ENCODE measurements at regions not wholly inside any gene's neighbourhood (a gene's known extent, or its start where the extent isn't known, plus 50 kb on each side); places are given as distances from the start of the nearest gene placed in this dataset.

DNA sequence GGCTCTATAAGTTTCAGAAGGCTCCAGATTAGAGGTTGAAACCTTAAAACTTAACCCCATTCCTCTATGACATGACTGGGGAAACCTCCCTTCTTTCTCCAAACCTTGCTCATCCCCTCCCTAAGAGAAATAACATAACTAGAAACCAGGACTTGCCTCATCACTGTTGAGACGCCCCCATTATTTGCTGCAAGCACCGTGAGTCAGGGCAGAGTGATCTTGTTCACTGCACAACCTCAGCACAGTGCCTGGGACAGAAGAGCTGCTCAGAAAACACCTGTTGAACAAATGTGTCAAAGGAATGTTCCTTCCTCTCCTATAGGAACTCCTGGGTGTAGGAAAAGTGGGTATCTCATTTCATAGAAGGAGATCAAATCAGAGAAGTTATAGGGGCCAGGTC lies 132.7 kb upstream of the CTAGE1 start:
- Histone ChIP-seq H3K4me1 (ENCODE audit: control insufficient read depth in 1 of 2, insufficient read depth in 2 of 2, low read length in 2 of 2) (peaks cover 0 to 10% of the 10 kb centered on the region in 2 experiments; a peak in 2 of 4 replicates), H3K4me2 (ENCODE audit: low read length) (no peak overlapping the region), H2AFZ (ENCODE audit: low read depth, low read length, poor library complexity, severe bottlenecking) (no peak overlapping the region), H3K9ac (ENCODE audit: low read length) (no peak overlapping the region), H3K4me3 (replicated peaks in 1 of 2; ENCODE audit: low read depth in 1 of 2, low read length in 2 of 2) (no peak overlapping the region), H3K27ac (ENCODE audit: low read depth, low read length) (no peak overlapping the region), H3K27me3 (ENCODE audit: insufficient read depth, low read length) (no peaks in the 10 kb centered on the region; the same call in 1 of the 2 replicates), H3K79me2 (ENCODE audit: insufficient read depth, low read length) (no peaks in the 10 kb centered on the region), H4K20me1 (ENCODE audit: insufficient read depth) (no peaks in the 10 kb centered on the region), H3K36me3 (ENCODE audit: control insufficient read depth in 1 of 2, insufficient read depth in 2 of 2, low read length in 2 of 2) (no peaks in the 10 kb centered on the region), H3K9me3 (ENCODE audit: control insufficient read depth in 1 of 2, insufficient read depth in 1 of 2, low read depth in 1 of 2, low read length in 2 of 2) (no peaks in the 10 kb centered on the region), H3K9me2 (ENCODE audit: insufficient read depth) (0 out of 2 replicates have a peak, but pooled peaks cover 7% of the 10 kb centered on the region)
- POLR2A ChIA-PET, result no interaction called here
- no peak for TF ChIP-seq EZH2phosphoT487 (IDR thresholded peaks at IDR 0.05; ENCODE audit: borderline replicate concordance)
- no peak for TF ChIP-seq ZNF274 (IDR thresholded peaks at IDR 0.05; ENCODE audit: low read depth, low read length)
- TF ChIP-seq FOSL1 (IDR thresholded peaks at IDR 0.05; ENCODE audit: low read depth), result no peak
- no peak for TF ChIP-seq JUND (IDR thresholded peaks at IDR 0.05)
- TF ChIP-seq, protein P1, sequence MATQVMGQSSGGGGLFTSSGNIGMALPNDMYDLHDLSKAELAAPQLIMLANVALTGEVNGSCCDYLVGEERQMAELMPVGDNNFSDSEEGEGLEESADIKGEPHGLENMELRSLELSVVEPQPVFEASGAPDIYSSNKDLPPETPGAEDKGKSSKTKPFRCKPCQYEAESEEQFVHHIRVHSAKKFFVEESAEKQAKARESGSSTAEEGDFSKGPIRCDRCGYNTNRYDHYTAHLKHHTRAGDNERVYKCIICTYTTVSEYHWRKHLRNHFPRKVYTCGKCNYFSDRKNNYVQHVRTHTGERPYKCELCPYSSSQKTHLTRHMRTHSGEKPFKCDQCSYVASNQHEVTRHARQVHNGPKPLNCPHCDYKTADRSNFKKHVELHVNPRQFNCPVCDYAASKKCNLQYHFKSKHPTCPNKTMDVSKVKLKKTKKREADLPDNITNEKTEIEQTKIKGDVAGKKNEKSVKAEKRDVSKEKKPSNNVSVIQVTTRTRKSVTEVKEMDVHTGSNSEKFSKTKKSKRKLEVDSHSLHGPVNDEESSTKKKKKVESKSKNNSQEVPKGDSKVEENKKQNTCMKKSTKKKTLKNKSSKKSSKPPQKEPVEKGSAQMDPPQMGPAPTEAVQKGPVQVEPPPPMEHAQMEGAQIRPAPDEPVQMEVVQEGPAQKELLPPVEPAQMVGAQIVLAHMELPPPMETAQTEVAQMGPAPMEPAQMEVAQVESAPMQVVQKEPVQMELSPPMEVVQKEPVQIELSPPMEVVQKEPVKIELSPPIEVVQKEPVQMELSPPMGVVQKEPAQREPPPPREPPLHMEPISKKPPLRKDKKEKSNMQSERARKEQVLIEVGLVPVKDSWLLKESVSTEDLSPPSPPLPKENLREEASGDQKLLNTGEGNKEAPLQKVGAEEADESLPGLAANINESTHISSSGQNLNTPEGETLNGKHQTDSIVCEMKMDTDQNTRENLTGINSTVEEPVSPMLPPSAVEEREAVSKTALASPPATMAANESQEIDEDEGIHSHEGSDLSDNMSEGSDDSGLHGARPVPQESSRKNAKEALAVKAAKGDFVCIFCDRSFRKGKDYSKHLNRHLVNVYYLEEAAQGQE (IDR thresholded peaks at IDR 0.05; ENCODE audit: low read depth), result no peak
- TF ChIP-seq CBX3 (IDR thresholded peaks at IDR 0.05; ENCODE audit: low read depth), result no peak
- TF ChIP-seq POLR2AphosphoS5 (IDR thresholded peaks at IDR 0.05; ENCODE audit: low read depth, low read length), result no peak
- no peak for TF ChIP-seq EZH2 (IDR thresholded peaks at IDR 0.05)
- no peak for TF ChIP-seq ZFX (IDR thresholded peaks at IDR 0.05)
- TF ChIP-seq CTCF (IDR thresholded peaks at IDR 0.05 in 2 of 3, conservative IDR thresholded peaks at IDR 0.05 in 1 of 3; ENCODE audit: borderline replicate concordance in 1 of 3, insufficient read depth in 1 of 3, low read depth in 2 of 3, low read length in 2 of 3), result no peak
- TF ChIP-seq YY1 (IDR thresholded peaks at IDR 0.05; ENCODE audit: extremely low read depth, insufficient replicate concordance, low read depth, low read length), result no peak
- TF ChIP-seq, protein P2, sequence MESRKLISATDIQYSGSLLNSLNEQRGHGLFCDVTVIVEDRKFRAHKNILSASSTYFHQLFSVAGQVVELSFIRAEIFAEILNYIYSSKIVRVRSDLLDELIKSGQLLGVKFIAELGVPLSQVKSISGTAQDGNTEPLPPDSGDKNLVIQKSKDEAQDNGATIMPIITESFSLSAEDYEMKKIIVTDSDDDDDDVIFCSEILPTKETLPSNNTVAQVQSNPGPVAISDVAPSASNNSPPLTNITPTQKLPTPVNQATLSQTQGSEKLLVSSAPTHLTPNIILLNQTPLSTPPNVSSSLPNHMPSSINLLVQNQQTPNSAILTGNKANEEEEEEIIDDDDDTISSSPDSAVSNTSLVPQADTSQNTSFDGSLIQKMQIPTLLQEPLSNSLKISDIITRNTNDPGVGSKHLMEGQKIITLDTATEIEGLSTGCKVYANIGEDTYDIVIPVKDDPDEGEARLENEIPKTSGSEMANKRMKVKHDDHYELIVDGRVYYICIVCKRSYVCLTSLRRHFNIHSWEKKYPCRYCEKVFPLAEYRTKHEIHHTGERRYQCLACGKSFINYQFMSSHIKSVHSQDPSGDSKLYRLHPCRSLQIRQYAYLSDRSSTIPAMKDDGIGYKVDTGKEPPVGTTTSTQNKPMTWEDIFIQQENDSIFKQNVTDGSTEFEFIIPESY (IDR thresholded peaks at IDR 0.05; ENCODE audit: extremely low read depth, insufficient replicate concordance, low read length), result no peak
- TF ChIP-seq RAD21 (IDR thresholded peaks at IDR 0.05; ENCODE audit: low read depth), result no peak
- no peak for TF ChIP-seq TCF7L2 (IDR thresholded peaks at IDR 0.05; ENCODE audit: borderline replicate concordance, extremely low read depth, insufficient read depth, insufficient read length)
- no TSS peak for BruUV-seq (replicated peaks)
- no peak for ATAC-seq
- intact Hi-C loops (cut with micrococcal nuclease), result no loop called here
- CTCF ChIA-PET, result no interaction called here
- DNase-seq (ENCODE audit: low read depth, low spot score), result no peak
- RAD21 ChIA-PET (ENCODE audit: low non-redundant PET in 1 of 2, low total read pairs in 2 of 2, uncharacterized antibody in 2 of 2, unreplicated experiment in 2 of 2), result no interaction called here

Measured in HCT116 (cell line).